WERI-Rb-1 (cell line): ENCODE measurements at regions not wholly inside any gene's neighbourhood (a gene's known extent, or its start where the extent isn't known, plus 50 kb on each side); places are given as distances from the start of the nearest gene placed in this dataset.

Experiments used
- DNase-seq: peaks from one replicate; pipeline ENCODE4 v3.0.0-alpha.2; 2020
- H3K27ac ChIP-seq: fragments of 250-450 bp; sonication (Bioruptor Pico); 2 replicates; pipeline ENCODE4 v1.5.1; 2020; ENCODE audit warnings: mild to moderate bottlenecking, moderate library complexity
- H3K27me3 ChIP-seq: fragments of 250-450 bp; sonication (Bioruptor Pico); 2 replicates; pipeline ENCODE4 v1.5.1; 2021; ENCODE audit warnings: mild to moderate bottlenecking, low read depth, moderate library complexity; ENCODE audit not compliant: insufficient read depth, severe bottlenecking
- H3K36me3 ChIP-seq: fragments of 250-450 bp; sonication (Bioruptor Pico); 2 replicates; pipeline ENCODE4 v1.5.1; 2020; ENCODE audit warnings: mild to moderate bottlenecking, moderate library complexity
- H3K4me3 ChIP-seq: 2 replicates; pipeline ENCODE4 v1.5.1; 2011; ENCODE audit warnings: low read depth, mild to moderate bottlenecking, control low read depth, low read length
- H3K9me3 ChIP-seq: fragments of 250-450 bp; sonication (Bioruptor Pico); 2 replicates; pipeline ENCODE4 v1.5.1; 2021; ENCODE audit warnings: mild to moderate bottlenecking, moderate library complexity; ENCODE audit not compliant: severe bottlenecking
- CTCF ChIP-seq: IDR thresholded peaks from 2 replicates; pipeline ENCODE4 v1.5.1; 2011; ENCODE audit warnings: low read depth, mild to moderate bottlenecking, control low read depth, inconsistent platforms, low read length

GRCh38 chr1:244224487-244225430 is 173.7 kb downstream of the ZBTB18 start:
- DNase-seq: no peak
- H3K4me3 ChIP-seq: no peak overlapping the region
- TF ChIP-seq CTCF: no peak
- H3K36me3 ChIP-seq: no peaks in the 10 kb centered on the region
- H3K27ac ChIP-seq: no peak overlapping the region
- no peaks in the 10 kb centered on the region for H3K9me3 ChIP-seq
- no peaks in the 10 kb centered on the region for H3K27me3 ChIP-seq

GRCh38 chr1:244226435-244226834 is 175.4 kb downstream of the ZBTB18 start:
- DNase-seq: no peak
- no peak for TF ChIP-seq CTCF
- Histone ChIP-seq H3K9me3 (no peaks in the 10 kb centered on the region), H3K27me3 (no peaks in the 10 kb centered on the region), H3K27ac (no peak overlapping the region), H3K36me3 (no peaks in the 10 kb centered on the region), H3K4me3 (no peak overlapping the region)

- H3K9me3 ChIP-seq: peaks cover 2% of the 10 kb centered on the region
- TF ChIP-seq CTCF: no peak
- no peak overlapping the region for H3K4me3 ChIP-seq
- DNase-seq: no peak
- no peaks in the 10 kb centered on the region for H3K36me3 ChIP-seq
- H3K27me3 ChIP-seq: no peaks in the 10 kb centered on the region
- no peak overlapping the region for H3K27ac ChIP-seq
Measured at GRCh38 chr1:244230470-244230869, 179.4 kb downstream of the ZBTB18 start.

GRCh38 chr1:244231193-244231571 is 180.1 kb downstream of the ZBTB18 start:
- no peak for TF ChIP-seq CTCF
- H3K27ac ChIP-seq: no peak overlapping the region
- no peaks in the 10 kb centered on the region for H3K36me3 ChIP-seq
- no peaks in the 10 kb centered on the region for H3K27me3 ChIP-seq
- no peak for DNase-seq
- peaks cover 2% of the 10 kb centered on the region for H3K9me3 ChIP-seq
- H3K4me3 ChIP-seq: no peak overlapping the region

GRCh38 chr1:244231572-244232315 is 180.7 kb downstream of the ZBTB18 start:
- Histone ChIP-seq H3K27ac (no peak overlapping the region), H3K27me3 (no peaks in the 10 kb centered on the region), H3K4me3 (no peak overlapping the region), H3K9me3 (peaks cover 2% of the 10 kb centered on the region), H3K36me3 (no peaks in the 10 kb centered on the region)
- DNase-seq: no peak
- no peak for TF ChIP-seq CTCF
